Motor neuron (in vitro differentiated cells): ENCODE measurements at regions not wholly inside any gene's neighbourhood (a gene's known extent, or its start where the extent isn't known, plus 50 kb on each side); places are given as distances from the start of the nearest gene placed in this dataset.
A peak's percentile ranks its signal among the peaks of the same experiment; 100 is the strongest.

Source experiments
- ATAC-seq, 8 experiments: fragments of 200-7000 bp; cut with Tn5 transposase; replicated peaks in 6 of 8; 2 replicates each; pipeline ENCODE4 v1.8.0; 2021; ENCODE audit warnings: mild to moderate bottlenecking in 8 of 8, moderate library complexity in 8 of 8
- H3K27ac ChIP-seq, 2 donors: fragments of 250-450 bp; sonication (Bioruptor Pico); 2 replicates each; pipeline ENCODE4 v1.9.0; 2021; ENCODE audit warnings: antibody characterized with exemption in 2 of 2, mild to moderate bottlenecking in 2 of 2, moderate library complexity in 1 of 2
- H3K4me1 ChIP-seq, 2 donors: fragments of 250-450 bp; sonication (Bioruptor Pico); replicated peaks in 1 of 2; 2 replicates each; pipeline ENCODE4 v1.6.1; 2021; ENCODE audit warnings: antibody characterized with exemption in 2 of 2, mild to moderate bottlenecking in 2 of 2, moderate library complexity in 1 of 2
- H3K4me3 ChIP-seq, 5 donors: fragments of 250-450 bp; sonication (Bioruptor Pico); 2 replicates each; pipeline ENCODE4 v1.9.0; 2021; ENCODE audit warnings: antibody characterized with exemption in 5 of 5, mild to moderate bottlenecking in 5 of 5, moderate library complexity in 4 of 5
- WGBS, 10 experiments: fragments of 450-650 bp; shearing (Covaris generic); methylation state at CpG; one replicate each; pipeline ENCODE4 v1.0.0; 2022; 5-methylcytosine and 5-hydroxymethylcytosine counted together
- in situ Hi-C, 9 experiments: fragments of 400-800 bp; cut with MboI; loops; one replicate each; pipeline ENCODE4 v1.15.0; 2021; ENCODE audit warnings: low sequenced_read_pairs in 9 of 9, low pct_unique_long_range_greater_than_20kb in 2 of 9; ENCODE audit not compliant: unreplicated experiment in 9 of 9

DNA sequence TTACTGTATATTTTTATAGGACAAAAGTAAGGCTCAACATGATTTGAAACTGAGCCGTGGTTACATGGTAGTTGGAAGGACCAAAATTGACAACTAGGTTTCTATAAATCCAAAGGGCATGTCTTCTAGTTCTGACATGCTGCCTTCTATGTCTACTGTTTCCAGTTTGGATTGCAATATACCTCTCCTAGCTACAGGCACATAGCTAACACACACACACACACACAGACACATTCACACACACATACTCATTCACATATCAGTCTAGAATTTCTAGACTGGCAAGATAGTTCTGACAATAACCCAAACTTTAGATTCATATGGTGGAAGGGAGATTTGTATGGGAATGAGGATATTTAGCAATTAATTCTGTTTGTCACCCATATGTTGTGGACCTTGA is 544.8 kb upstream of the CAMK1G start:
- in situ Hi-C loops: loop anchor here in 1 of 9 experiments (25.0 kb wide), 1 partner anchor 401 kb away; no protein-coding TSS in a partner anchor
- ATAC-seq: no peak
- peaks cover 0 to 10% of the 10 kb centered on the region in 2 donors for H3K4me1 ChIP-seq

DNA sequence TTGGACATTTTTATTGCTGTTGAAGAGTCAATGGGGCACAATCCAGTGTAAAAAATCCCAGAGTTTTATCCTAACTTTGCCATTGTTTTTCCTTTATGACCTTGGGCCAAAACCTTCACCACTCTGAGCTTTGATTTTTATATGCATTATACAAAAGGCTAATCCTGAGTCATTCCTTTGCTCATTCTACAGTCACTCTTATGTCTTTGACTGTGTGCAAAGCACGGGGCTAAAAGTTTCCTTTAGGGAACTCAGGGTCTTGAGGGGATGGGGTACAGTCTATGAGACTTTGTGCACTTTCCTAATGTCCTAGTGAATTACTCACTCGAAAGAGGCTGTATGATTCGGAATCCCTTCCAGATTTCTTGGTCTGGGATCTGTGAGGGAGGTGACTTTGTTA is 543.2 kb upstream of the CAMK1G start:
- 8 to 97% (median 60%) methylated on average over 1 to 3 of the region's 3 CpGs; no CpG with 5 or more reads in 2 of the 10 experiments for WGBS, 10 experiments
- H3K4me3 ChIP-seq: no peak overlapping the region
- peaks cover 0 to 10% of the 10 kb centered on the region in 2 donors for H3K4me1 ChIP-seq
- H3K27ac ChIP-seq: no peak overlapping the region
- no peak for ATAC-seq
- in situ Hi-C loops: loop anchor here in 1 of 9 experiments (25.0 kb wide), 1 partner anchor 403 kb away; no protein-coding TSS in a partner anchor

More for the DNA sequence above, 544.8 kb upstream of the CAMK1G start:
- Histone ChIP-seq H3K4me3 (no peak overlapping the region), H3K27ac (no peak overlapping the region)
- 67 to 100% (median 100%) methylated on average over 1 of the region's 1 CpG; no CpG with 5 or more reads in 3 of the 10 experiments for WGBS, 10 experiments

DNA sequence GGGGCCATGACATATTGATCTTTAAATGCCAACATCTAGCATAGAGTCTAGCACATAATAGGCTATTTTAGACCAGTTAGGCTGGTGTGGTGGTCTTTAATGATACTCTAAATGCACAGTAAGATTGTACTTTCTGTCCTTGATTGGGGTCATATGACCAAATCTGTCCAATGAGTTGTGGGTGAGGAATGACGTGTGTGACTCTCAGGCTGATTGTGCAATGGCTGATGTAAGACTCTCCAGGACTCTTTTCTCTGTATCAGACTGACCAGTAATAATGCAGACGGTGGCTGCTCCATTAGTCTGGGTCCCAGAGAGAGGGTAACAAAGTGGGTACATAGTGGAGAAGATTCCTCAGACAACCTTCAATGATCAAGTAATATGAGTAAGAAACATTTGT is 541.6 kb upstream of the CAMK1G start:
- 33 to 91% (median 71%) methylated on average over 1 to 2 of the region's 2 CpGs; no CpG with 5 or more reads in 3 of the 10 experiments for WGBS, 10 experiments
- no peak overlapping the region for H3K27ac ChIP-seq
- no peak overlapping the region for H3K4me3 ChIP-seq
- in situ Hi-C loops: loop anchor here in 1 of 9 experiments (25.0 kb wide), 1 partner anchor 405 kb away; no protein-coding TSS in a partner anchor
- peaks cover 0 to 10% of the 10 kb centered on the region in 2 donors for H3K4me1 ChIP-seq
- peak in 3 of 8 experiments; percentile 41 to 69 (median 52) for ATAC-seq

DNA sequence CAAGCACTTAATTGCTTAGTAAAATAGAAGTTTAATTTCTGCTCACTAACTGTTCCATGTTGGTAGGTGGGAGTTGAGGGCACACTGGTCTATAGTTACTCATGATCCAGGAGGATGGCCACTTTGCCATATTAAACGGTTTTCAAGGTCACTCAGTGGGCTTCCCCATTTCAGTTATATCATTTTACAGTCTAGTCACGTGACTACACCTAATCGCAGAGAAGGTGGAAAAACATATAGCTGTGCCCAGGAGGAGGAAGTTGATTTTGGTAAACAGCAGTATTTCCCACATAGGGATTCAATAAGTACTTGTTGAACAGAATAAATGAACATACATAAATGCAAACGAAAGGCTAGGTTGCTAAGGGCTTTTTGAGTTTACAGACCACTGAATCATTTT is 541.1 kb upstream of the CAMK1G start:
- WGBS, 10 experiments: 29 to 100% (median 88%) methylated on average over 2 to 4 of the region's 4 CpGs
- no peak overlapping the region for H3K27ac ChIP-seq
- peaks cover 2 to 11% of the 10 kb centered on the region in 2 donors for H3K4me1 ChIP-seq
- no peak overlapping the region for H3K4me3 ChIP-seq
- ATAC-seq: no peak
- in situ Hi-C loops: loop anchor here in 1 of 9 experiments (25.0 kb wide), 1 partner anchor 405 kb away; no protein-coding TSS in a partner anchor

DNA sequence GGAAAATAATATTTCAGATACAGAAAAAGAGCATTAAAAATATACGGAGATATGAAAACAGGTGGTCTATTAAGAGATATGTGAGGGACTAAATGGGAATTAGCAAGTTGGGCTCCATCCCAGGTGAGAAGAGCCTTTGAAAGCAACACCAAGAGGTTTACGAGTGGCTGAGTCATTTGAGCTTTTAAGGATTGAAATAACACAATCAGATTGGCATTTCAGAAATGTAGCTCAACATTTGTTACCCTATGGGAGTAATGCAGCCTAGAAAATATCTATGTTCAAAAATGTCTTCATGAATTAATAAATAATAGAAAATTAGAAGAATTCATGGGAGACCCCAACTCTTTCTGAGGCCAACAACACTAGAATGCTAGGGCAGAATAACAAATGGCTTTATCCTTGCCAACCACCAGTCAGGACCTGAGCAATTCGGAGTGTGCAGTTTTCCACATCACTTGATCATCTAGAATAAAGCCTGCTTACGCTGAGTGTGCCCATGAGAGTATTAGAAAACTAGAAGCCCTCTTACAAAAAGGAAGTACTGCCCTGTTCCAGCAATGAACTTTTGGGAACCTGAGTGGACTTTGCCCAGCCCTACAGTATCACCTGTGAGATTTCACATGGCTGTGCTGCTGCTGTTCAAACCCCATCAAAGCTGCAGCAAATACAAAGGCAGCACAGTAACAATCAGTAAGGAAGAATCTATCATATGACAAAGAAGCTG is 538.0 kb upstream of the CAMK1G start:
- Histone ChIP-seq H3K27ac (no peak overlapping the region), H3K4me3 (no peak overlapping the region), H3K4me1 (peaks cover 2 to 20% of the 10 kb centered on the region in 2 donors)
- in situ Hi-C loops: loop anchor here in 1 of 9 experiments (25.0 kb wide), 1 partner anchor 408 kb away; no protein-coding TSS in a partner anchor
- WGBS, 10 experiments: 41 to 93% (median 81%) methylated on average over 1 to 4 of the region's 4 CpGs
- no peak for ATAC-seq

DNA sequence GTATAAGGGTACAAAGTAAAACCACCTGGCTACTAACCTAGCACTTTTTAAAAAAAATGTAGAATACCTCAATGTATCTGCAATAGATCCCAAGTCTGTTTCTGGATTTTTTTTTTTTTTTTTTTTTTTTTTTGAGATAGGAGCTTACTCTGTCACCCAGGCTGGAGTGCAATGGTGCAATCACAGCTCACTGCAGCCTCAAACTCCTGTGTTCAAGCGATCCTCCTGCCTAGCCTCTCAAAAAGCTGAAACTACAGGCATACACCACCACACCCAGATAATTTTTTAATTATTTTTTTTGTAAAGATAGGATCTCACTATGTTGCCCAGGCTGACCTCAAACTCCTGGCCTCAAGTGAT is 537.5 kb upstream of the CAMK1G start:
- Histone ChIP-seq H3K4me3 (no peak overlapping the region), H3K4me1 (peaks cover 2 to 20% of the 10 kb centered on the region in 2 donors), H3K27ac (no peak overlapping the region)
- WGBS, 10 experiments: 29 to 100% (median 90%) methylated on average over 1 of the region's 1 CpG; no CpG with 5 or more reads in 4 of the 10 experiments
- in situ Hi-C loops: loop anchor here in 1 of 9 experiments (25.0 kb wide), 1 partner anchor 409 kb away; no protein-coding TSS in a partner anchor
- no peak for ATAC-seq

DNA sequence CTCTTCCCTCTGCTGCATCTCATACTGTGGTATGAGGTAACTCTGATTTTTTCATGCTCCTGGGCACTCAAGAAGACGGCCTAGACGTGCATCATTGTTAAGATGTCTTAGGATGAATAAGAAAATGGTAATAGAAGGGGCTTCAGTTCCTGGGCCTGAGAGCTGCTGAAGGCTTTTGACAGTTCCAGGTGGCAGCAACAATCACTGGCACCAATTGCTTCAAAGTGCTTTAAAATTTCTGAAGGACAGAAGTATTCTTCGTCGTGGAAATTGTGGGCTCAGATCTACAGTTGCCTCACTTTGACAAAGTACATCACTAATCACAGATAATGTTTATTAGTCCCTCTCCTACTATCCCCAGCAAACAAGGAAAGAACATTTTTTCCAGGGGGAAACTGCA is 536.6 kb upstream of the CAMK1G start:
- Histone ChIP-seq H3K4me1 (peaks cover 2 to 20% of the 10 kb centered on the region in 2 donors), H3K4me3 (no peak overlapping the region), H3K27ac (no peak overlapping the region)
- in situ Hi-C loops: loop anchor here in 1 of 9 experiments (25.0 kb wide), 1 partner anchor 410 kb away; no protein-coding TSS in a partner anchor
- ATAC-seq: no peak
- 53 to 93% (median 86%) methylated on average over 3 to 4 of the region's 4 CpGs; no CpG with 5 or more reads in 6 of the 10 experiments for WGBS, 10 experiments

DNA sequence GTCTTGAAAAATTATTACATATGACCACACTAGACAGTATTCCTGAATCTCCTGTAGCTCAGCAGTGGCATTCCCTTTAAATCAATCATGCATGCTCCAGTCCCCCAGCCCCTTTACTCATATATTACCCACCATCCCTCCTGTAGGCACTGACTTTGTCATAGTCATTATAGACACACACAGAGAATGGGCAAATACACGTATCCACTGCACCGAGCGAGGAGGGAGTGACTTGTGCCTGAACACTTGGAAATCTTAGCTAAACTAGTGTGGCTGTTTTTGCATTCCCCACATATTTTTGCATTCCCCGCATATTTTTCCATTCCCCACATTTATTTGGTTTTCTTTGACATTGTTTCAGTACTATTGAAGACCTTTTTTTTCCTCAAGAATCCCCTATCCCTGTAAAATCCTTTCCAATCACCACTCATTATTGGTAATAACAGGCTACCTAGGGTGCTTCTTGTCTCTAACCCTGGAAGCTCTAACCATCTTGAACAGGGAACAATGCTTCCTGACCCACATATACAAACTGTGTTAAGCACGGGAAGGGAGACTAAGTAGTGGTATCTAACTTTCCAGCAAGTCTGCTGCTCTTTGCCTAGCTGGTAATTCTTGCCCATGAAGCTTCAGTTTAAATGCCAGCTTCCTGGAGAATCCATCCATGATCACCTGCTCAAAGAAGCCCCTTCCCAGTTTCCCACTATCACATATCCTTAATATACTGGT is 534.4 kb upstream of the CAMK1G start:
- peak in 5 of 8 experiments; percentile 48 to 86 (median 74) for ATAC-seq
- in situ Hi-C loops: loop anchor here in 1 of 9 experiments (25.0 kb wide), 1 partner anchor 412 kb away; no protein-coding TSS in a partner anchor
- 15 to 81% (median 62%) methylated on average over 2 to 5 of the region's 5 CpGs for WGBS, 10 experiments

DNA sequence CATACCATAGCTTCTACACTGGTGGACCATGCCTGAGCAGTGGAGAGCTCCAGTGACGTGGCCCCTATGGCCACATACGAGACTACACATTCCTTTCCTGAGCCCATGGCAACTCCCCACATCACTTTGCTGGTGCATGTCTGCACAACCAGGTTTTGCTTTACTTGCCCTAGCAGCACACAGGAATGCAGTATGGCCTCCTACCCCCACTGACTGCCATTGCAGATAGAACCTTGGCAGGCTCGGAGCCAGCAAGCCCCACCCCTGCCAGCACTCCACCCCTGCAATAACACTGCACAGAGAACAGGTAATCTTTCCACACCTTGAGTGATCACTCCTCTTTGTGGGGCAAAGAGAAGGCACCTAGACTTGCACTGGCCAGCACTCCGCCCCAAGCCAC is 531.9 kb upstream of the CAMK1G start:
- Histone ChIP-seq H3K4me3 (no peak overlapping the region), H3K4me1 (peaks cover 2 to 20% of the 10 kb centered on the region in 2 donors), H3K27ac (no peak overlapping the region)
- in situ Hi-C loops: no loop called here
- WGBS, 10 experiments: 0 to 96% (median 71%) methylated on average over 1 to 3 of the region's 4 CpGs; no CpG with 5 or more reads in 7 of the 10 experiments
- peak in 1 of 8 experiments; percentile 73 for ATAC-seq

More for the DNA sequence above, 534.4 kb upstream of the CAMK1G start:
- no peak overlapping the region for H3K27ac ChIP-seq
- H3K4me3 ChIP-seq: no peak overlapping the region
- peaks cover 2 to 20% of the 10 kb centered on the region in 2 donors for H3K4me1 ChIP-seq

DNA sequence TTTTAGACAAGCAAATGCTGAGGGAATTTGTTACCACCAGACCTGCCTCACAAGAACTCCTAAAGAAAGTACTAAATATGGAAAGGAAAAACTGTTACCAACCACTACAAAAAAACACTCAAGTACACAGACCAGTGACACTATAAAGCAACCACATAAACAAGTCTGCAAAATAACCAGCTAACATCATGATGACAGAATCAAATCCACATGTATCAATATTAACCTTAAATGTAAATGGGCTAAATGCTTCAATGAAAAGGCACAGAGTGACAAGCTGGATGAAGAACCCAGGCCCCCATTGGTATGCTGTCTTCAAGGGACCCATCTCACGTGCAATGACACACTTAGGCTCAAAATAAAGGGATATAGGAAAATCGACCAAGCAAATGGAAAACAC is 529.9 kb upstream of the CAMK1G start:
- in situ Hi-C loops: no loop called here
- Histone ChIP-seq H3K27ac (no peak overlapping the region), H3K4me1 (peaks cover 0 to 6% of the 10 kb centered on the region in 2 donors), H3K4me3 (no peak overlapping the region)
- 13 to 91% (median 58%) methylated on average over 1 to 2 of the region's 2 CpGs; no CpG with 5 or more reads in 2 of the 10 experiments for WGBS, 10 experiments
- ATAC-seq: no peak

DNA sequence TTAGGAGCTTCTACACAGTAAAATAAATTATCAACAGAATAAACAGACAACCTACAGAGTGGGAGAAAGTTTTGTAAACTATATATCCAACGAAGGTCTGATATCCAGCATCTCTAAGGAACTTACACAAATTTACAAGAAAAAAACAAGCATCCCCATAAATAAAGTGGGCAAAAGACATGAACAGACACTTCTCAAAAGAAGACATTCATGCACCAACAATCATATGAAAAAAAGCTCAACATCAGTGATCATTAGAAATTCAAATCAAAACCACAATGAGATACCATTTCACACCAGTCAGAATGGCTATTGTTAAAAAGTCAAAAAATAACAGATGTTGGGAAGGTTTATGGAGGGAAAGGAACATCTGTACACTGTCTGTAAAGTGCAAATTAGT is 526.4 kb upstream of the CAMK1G start:
- WGBS, 10 experiments: 0 to 90% (median 67%) methylated on average over 1 of the region's 1 CpG; no CpG with 5 or more reads in 1 of the 10 experiments
- H3K4me1 ChIP-seq: peaks cover 3 to 30% of the 10 kb centered on the region in 2 donors
- no peak for ATAC-seq
- no peak overlapping the region for H3K4me3 ChIP-seq
- H3K27ac ChIP-seq: no peak overlapping the region
- in situ Hi-C loops: no loop called here

DNA sequence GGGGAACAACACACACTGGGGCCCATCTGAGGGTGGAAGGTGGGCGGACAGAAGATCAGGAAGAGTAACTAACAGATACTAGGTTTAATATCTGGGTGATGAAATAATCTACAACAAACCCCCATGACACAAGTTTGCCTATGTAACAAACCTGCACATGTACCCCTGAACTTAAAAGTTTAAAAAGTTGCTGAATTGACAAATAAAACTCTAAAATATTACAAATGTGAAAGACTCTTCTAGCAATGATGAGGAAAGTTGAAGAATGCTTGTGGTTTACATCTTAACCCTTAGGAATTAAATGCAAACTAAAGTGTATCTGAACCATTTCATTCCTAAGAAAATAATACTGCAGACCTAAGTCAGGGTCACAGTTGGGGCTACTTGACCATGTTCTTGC is 525.6 kb upstream of the CAMK1G start:
- no peak overlapping the region for H3K4me3 ChIP-seq
- peaks cover 10 to 39% of the 10 kb centered on the region in 2 donors for H3K4me1 ChIP-seq
- no peak for ATAC-seq
- in situ Hi-C loops: no loop called here
- H3K27ac ChIP-seq: no peak overlapping the region
- WGBS, 10 experiments: 9 to 100% (median 93%) methylated on average over 1 of the region's 1 CpG; no CpG with 5 or more reads in 3 of the 10 experiments

DNA sequence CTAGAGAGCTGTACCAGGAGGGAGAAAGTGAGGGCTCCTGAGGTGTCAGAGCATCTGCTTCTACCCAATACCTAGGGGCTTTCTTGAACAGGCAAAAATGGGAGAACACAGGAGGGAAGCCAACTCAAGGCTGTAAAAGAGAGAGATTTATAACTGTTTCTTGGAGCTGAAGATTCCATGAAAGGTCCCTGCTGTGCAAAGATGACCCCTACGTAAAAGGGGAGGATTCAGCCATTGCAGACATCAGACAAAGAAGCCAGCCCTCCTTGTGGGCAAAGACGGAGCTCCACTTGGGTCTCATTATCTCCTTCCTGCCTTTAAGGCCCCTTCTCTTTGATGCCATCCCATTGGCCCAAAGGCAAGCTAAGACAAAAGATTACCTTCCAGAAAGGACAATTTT is 524.1 kb upstream of the CAMK1G start:
- WGBS, 10 experiments: 0 to 63% (median 35%) methylated on average over 1 to 2 of the region's 2 CpGs; no CpG with 5 or more reads in 2 of the 10 experiments
- Histone ChIP-seq H3K27ac (no peak overlapping the region), H3K4me1 (peaks cover 19 to 53% of the 10 kb centered on the region in 2 donors), H3K4me3 (no peak overlapping the region)
- in situ Hi-C loops: no loop called here
- ATAC-seq: no peak
